ENCODE measurements at regions not wholly inside any gene's neighbourhood (a gene's known extent, or its start where the extent isn't known, plus 50 kb on each side); places are given as distances from the start of the nearest gene placed in this dataset.

DNA sequence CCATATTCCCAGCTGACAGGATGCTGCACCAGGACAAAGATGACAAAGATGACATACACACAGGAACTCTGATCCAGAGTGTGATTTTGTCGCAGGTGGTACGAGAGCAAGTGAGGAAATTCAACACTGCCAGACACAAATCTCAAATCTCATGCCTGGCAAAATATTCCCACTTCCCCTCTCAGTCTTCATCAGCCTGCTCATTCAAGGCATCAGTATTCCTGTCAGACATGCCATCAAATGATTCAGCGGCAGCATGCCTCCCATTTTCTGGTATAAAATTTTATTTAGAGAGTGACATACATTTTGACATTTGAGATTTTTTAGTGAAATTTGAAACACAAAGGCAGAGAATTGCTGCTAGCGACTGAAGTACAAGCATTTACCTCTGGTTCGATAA is 228.1 kb upstream of the LMCD1 start:
- ChIA-PET POLR2A (interaction anchor here (0.7 kb wide), 1 partner anchor 226 kb away, joined by 3 read pairs; no protein-coding TSS in a partner anchor), CTCF (no interaction called here)
- Mint-ChIP-seq H3K27ac (no peak overlapping the region), H3K4me1 (no peaks in the 10 kb centered on the region), H3K9me3 (ENCODE audit: low read depth) (peaks cover 2% of the 10 kb centered on the region), H3K36me3 (ENCODE audit: low read depth) (no peaks in the 10 kb centered on the region), H3K27me3 (peaks cover 2% of the 10 kb centered on the region), H3K4me3 (no peak overlapping the region)
- intact Hi-C loops (cut with DNase I, micrococcal nuclease) = no loop called here
- DNase-seq (no peak), ATAC-seq (no peak)

DNA sequence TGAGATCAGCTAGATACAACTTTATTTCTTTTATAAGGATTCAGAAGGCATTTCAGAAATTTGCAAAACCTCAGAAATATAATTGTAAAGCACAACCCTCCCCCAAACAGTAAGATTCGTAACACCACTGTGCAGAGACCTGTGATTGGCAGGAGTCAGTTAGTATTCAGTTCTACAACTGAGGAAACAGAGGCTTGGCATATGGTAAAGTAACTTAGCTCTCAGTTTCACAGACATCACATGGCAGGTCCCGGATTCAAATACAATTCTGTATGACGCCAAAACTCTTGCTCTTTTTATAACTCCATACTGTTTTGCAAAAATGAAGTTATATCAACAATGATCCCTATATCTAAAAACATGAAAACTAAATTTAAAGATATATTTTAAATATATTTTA is 225.6 kb upstream of the LMCD1 start:
- DNase-seq (no peak), ATAC-seq (no peak)
- peaks cover 2% of the 10 kb centered on the region for H3K9me3 Mint-ChIP-seq (ENCODE audit: low read depth)
- POLR2A ChIA-PET = no interaction called here
- no peak overlapping the region for H3K27ac Mint-ChIP-seq
- no peaks in the 10 kb centered on the region for H3K36me3 Mint-ChIP-seq (ENCODE audit: low read depth)
- no peaks in the 10 kb centered on the region for H3K4me1 Mint-ChIP-seq
- H3K27me3 Mint-ChIP-seq = peaks cover 2% of the 10 kb centered on the region
- CTCF ChIA-PET = interaction anchor here (0.5 to 1.2 kb wide), 3 partner anchors 9 to 1605 kb away, joined by 3 to 4 read pairs (median 3); no protein-coding TSS in a partner anchor
- no peak overlapping the region for H3K4me3 Mint-ChIP-seq
- intact Hi-C loops (cut with DNase I, micrococcal nuclease) = no loop called here

DNA sequence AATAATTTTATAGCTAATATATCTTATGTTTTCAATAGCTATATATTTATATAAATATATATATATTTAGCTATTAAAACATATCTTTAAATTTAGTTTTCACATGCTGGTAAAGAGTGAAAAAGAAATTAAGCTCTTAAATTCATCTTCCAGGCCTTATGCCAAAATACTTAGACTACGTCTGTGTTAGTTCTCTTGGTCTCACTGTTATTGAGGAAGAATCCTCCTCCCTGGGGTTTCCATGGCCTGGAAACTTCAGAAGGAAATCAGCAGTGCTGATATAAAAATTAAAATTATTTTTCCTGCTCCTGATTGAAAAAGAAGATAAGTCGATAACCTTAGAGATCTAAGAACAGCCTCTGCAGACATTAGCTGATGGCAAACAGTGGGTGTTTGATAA is 225.1 kb upstream of the LMCD1 start:
- intact Hi-C loops (cut with DNase I, micrococcal nuclease) = no loop called here
- POLR2A ChIA-PET = no interaction called here

DNA sequence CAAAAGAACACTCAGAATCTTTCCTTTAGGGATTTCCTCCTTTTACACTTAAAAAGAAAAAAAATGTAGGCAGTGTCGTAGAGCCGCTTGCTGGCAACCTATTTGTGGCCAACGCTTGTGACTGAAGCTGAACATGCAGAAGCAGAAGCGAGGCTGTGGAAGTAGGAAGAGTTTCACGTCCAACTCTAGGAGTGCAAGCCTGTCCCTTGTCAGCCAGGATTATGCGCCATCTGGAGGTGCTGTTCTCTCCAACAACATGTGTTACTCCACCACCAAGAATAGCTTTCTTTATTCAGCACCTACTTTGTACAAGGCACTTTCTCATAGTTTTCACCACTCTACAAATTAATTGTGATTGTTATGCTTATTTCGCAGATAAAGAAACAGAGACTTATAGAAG is 223.2 kb upstream of the LMCD1 start:
- ChIA-PET CTCF (no interaction called here), POLR2A (no interaction called here)
- Mint-ChIP-seq H3K27me3 (no peaks in the 10 kb centered on the region), H3K4me3 (no peak overlapping the region), H3K9me3 (ENCODE audit: low read depth) (no peaks in the 10 kb centered on the region), H3K4me1 (no peaks in the 10 kb centered on the region), H3K36me3 (ENCODE audit: low read depth) (no peaks in the 10 kb centered on the region), H3K27ac (no peak overlapping the region)
- no peak for ATAC-seq
- DNase-seq = no peak
- intact Hi-C loops (cut with DNase I, micrococcal nuclease) = no loop called here

More for the DNA sequence above, 225.1 kb upstream of the LMCD1 start:
- DNase-seq (no peak), ATAC-seq (no peak)
- peaks cover 2% of the 10 kb centered on the region for H3K9me3 Mint-ChIP-seq (ENCODE audit: low read depth)
- H3K4me3 Mint-ChIP-seq = no peak overlapping the region
- H3K27ac Mint-ChIP-seq = no peak overlapping the region
- H3K4me1 Mint-ChIP-seq = no peaks in the 10 kb centered on the region
- no peaks in the 10 kb centered on the region for H3K36me3 Mint-ChIP-seq (ENCODE audit: low read depth)
- peaks cover 2% of the 10 kb centered on the region for H3K27me3 Mint-ChIP-seq
- CTCF ChIA-PET = interaction anchor here (0.9 to 1.5 kb wide), 3 partner anchors 9 to 140 kb away, joined by 3 to 4 read pairs (median 3); no protein-coding TSS in a partner anchor

DNA sequence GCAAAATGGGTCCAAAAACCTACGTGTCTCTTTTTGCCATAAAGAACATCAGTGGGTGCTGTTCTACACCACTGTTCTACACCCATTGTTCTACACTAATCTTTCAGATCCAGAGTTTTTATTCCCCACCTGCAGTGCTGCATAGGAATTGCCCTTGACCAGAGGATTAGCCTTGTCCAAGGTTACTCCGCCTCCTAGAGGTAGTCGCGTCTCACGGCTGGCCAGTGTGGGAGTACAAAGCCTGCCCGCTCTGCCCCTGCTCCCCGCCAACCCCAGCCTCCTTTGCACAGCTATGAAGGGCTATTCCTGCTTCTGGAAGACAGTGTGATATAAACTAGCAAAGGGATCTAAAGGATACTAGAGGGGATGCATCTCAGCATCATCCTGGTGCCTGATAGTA is 222.1 kb upstream of the LMCD1 start:
- no peaks in the 10 kb centered on the region for H3K4me1 Mint-ChIP-seq
- no peak for DNase-seq
- H3K27ac Mint-ChIP-seq = no peak overlapping the region
- no peak overlapping the region for H3K4me3 Mint-ChIP-seq
- no peaks in the 10 kb centered on the region for H3K36me3 Mint-ChIP-seq (ENCODE audit: low read depth)
- H3K9me3 Mint-ChIP-seq (ENCODE audit: low read depth) = no peaks in the 10 kb centered on the region
- intact Hi-C loops (cut with DNase I, micrococcal nuclease) = no loop called here
- H3K27me3 Mint-ChIP-seq = no peaks in the 10 kb centered on the region
- ChIA-PET CTCF (no interaction called here), POLR2A (no interaction called here)
- ATAC-seq = no peak

DNA sequence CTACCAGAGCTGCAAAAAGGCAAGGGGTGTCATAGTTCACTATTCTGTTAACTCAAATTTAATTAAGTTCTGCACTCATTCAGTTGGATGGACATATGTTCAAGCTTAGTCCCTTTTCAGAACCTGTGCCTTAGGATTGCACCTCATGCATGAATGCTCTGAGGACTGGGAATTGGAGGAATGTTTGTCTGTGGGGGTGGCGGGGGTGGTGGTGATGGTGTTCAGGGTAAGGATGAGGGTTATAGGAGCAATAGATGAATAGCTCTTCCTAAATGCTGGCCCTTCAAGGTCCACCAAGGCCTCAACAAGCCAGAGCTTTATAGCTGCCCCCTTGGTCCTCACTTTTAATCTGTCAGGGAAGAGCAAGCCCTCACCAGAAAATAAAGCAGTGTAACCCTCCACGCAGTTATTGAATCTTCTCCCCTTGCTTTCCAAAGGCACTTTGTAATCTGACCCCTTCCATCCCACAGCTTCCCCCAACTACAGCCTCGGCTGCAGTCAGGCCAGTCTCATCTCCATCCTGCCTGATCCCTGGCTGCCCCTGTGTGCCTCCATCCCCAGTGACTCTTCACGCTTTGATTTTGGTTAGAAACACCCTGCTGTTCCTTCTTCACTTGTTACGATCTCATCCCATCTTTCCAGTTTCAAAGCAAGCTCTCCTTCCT is 221.6 kb upstream of the LMCD1 start:
- H3K27me3 Mint-ChIP-seq = no peaks in the 10 kb centered on the region
- no peak for DNase-seq
- ChIA-PET POLR2A (no interaction called here), CTCF (no interaction called here)
- H3K4me3 Mint-ChIP-seq = no peak overlapping the region
- no peaks in the 10 kb centered on the region for H3K36me3 Mint-ChIP-seq (ENCODE audit: low read depth)
- no peaks in the 10 kb centered on the region for H3K4me1 Mint-ChIP-seq
- no peaks in the 10 kb centered on the region for H3K9me3 Mint-ChIP-seq (ENCODE audit: low read depth)
- intact Hi-C loops (cut with DNase I, micrococcal nuclease) = no loop called here
- no peak for ATAC-seq
- H3K27ac Mint-ChIP-seq = no peak overlapping the region

DNA sequence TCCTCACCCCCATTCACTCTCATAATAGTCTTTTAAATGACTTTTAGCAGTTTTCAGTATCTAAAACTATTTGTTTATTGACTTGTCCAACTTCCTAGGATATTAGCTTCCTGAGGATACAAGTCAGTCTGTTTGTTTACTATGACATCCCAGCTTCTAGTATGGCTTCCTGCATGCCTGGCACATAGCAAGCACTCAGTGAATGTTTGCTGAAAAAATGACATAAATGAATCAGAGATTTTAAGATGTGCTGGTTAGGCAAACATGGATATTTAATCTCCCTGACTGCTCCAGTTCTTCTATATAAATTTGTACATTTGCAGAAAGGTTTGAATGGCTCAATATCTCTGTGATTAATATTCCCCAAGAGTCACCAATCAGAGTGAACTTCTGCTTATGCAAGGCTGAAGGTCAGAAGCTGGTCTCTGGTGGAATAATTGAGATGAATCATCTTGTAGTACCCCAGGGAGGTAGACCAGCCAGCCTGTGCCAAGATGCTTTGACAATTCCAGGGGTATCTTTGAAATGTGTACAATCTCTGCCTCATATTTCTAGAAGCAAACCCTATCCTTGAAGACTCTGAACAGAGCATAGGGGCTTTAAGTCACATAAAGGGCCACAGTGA is 219.0 kb upstream of the LMCD1 start:
- no peak overlapping the region for H3K4me3 Mint-ChIP-seq
- no peaks in the 10 kb centered on the region for H3K4me1 Mint-ChIP-seq
- POLR2A ChIA-PET = no interaction called here
- H3K36me3 Mint-ChIP-seq (ENCODE audit: low read depth) = no peaks in the 10 kb centered on the region
- ATAC-seq (no peak), DNase-seq (no peak)
- no peaks in the 10 kb centered on the region for H3K9me3 Mint-ChIP-seq (ENCODE audit: low read depth)
- CTCF ChIA-PET = interaction anchor here (1.4 kb wide), 1 partner anchor 19 kb away, joined by 4 read pairs; no protein-coding TSS in a partner anchor
- H3K27me3 Mint-ChIP-seq = no peaks in the 10 kb centered on the region
- H3K27ac Mint-ChIP-seq = no peak overlapping the region
- intact Hi-C loops (cut with DNase I, micrococcal nuclease) = no loop called here

DNA sequence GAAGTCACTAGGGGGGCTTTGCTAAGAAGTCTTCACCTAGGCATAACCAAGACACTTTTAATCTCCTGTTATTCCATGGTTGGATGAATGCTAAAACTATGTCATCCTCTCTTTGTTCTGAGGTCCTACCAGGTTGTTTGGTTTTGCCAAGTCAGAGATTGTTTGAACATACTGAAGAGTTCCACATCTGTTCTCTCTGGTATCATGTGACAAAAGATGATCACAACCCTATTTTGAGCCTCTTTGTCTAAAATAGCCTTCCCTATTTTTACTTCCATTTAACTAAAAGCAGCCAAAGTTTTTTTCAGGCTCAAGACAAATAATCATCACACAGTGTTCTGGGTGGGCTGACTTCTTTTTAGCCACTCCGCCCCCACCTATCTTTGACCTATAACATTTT is 218.4 kb upstream of the LMCD1 start:
- ChIA-PET CTCF (no interaction called here), POLR2A (no interaction called here)
- Mint-ChIP-seq H3K4me3 (no peak overlapping the region), H3K27me3 (no peaks in the 10 kb centered on the region), H3K4me1 (no peaks in the 10 kb centered on the region), H3K36me3 (ENCODE audit: low read depth) (no peaks in the 10 kb centered on the region), H3K27ac (no peak overlapping the region), H3K9me3 (ENCODE audit: low read depth) (no peaks in the 10 kb centered on the region)
- ATAC-seq (no peak), DNase-seq (no peak)
- intact Hi-C loops (cut with DNase I, micrococcal nuclease) = no loop called here

DNA sequence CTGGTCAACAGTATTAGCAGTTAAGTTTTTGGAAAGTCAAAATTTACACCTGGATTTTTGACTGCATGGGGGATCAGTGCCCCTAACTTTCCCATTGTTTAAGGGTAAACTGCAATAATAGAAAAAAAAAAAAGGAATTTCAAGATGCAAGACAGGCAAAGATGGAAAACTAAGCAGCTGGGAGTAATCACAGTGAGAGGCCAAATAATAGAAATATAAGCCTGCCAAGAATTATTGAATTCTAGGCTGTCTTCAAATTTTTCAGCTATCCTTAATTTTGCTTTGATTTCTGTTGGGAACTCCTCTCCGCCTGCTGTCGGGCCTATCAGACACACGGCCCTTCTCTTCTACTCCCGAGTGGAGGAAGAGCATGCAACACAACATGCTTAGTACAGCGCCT is 215.5 kb upstream of the LMCD1 start:
- no peak for ATAC-seq
- no peak for DNase-seq
- Mint-ChIP-seq H3K4me1 (no peaks in the 10 kb centered on the region), H3K27ac (no peak overlapping the region), H3K36me3 (ENCODE audit: low read depth) (no peaks in the 10 kb centered on the region), H3K27me3 (no peaks in the 10 kb centered on the region), H3K9me3 (ENCODE audit: low read depth) (no peaks in the 10 kb centered on the region), H3K4me3 (no peak overlapping the region)
- intact Hi-C loops (cut with DNase I, micrococcal nuclease) = no loop called here
- ChIA-PET POLR2A (no interaction called here), CTCF (interaction anchor here (0.8 to 1.0 kb wide), 2 partner anchors 10 to 119 kb away, joined by 4 to 6 read pairs; no protein-coding TSS in a partner anchor)

DNA sequence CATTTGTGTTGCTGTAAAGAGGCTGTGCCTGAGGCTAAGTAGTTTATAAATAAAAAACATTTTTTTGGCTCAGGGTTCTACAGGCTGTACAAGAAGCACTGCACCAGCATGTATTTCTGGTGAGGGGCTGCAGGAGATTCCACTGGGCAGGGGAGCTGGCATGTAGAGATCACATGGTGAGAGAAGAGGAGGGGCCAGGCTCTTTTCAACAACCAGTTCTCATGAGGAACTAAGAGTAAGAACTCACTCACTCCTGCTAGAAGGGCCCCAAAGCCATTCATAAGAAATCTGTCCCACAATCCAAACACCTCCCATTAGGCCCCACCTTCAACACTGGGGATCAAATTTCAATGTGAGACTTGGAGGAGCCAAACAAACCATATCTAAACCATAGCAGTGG is 214.9 kb upstream of the LMCD1 start:
- H3K36me3 Mint-ChIP-seq (ENCODE audit: low read depth) = no peaks in the 10 kb centered on the region
- CTCF ChIA-PET = no interaction called here
- ATAC-seq (no peak), DNase-seq (no peak)
- no peaks in the 10 kb centered on the region for H3K27me3 Mint-ChIP-seq
- no peaks in the 10 kb centered on the region for H3K4me1 Mint-ChIP-seq
- H3K4me3 Mint-ChIP-seq = no peak overlapping the region
- H3K9me3 Mint-ChIP-seq (ENCODE audit: low read depth) = no peaks in the 10 kb centered on the region
- POLR2A ChIA-PET = no interaction called here
- H3K27ac Mint-ChIP-seq = no peak overlapping the region
- intact Hi-C loops (cut with DNase I, micrococcal nuclease) = no loop called here

DNA sequence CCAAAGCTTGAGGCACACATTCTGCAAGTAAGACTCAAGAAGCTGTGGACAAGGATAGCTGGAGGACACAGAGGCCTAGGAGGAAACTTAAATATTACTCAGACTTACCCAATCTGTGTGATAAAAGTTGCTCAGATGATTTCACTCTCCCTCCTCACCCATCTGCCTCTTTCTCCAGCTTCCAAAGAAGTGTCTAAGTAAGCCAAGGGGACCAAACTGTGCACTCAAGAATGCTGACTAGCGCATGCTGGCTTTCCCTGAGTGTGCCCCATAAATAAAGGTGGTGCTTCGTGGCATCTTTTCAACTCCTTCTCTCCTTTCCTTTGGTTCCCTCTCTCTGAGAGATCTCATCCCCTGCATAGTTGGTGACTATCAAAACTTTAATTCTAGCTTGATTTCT is 211.0 kb upstream of the LMCD1 start:
- no peak for DNase-seq

DNA sequence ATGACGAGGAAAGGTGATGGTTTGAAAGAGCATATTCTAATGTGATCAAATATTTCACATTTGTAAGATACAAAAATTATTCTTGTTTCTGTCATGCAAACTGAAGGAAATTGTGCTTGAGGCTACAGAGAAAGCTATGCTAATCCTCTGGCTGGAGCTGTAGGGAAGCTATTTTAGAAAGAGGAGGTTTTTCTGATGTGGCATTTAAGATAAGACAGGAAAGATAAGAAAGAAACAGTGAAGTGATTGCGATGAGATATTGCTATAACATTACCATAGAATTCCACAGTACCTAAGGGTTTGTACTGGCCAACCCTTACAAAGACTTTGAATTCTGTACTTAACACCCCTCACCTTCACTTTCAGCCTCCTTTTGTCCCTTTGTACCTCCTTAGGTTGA is 205.2 kb upstream of the LMCD1 start:
- peaks cover 3% of the 10 kb centered on the region for H3K27me3 Mint-ChIP-seq
- DNase-seq (no peak), ATAC-seq (no peak)
- H3K27ac Mint-ChIP-seq = no peak overlapping the region
- intact Hi-C loops (cut with DNase I, micrococcal nuclease) = no loop called here
- H3K4me1 Mint-ChIP-seq = no peaks in the 10 kb centered on the region
- H3K36me3 Mint-ChIP-seq (ENCODE audit: low read depth) = no peaks in the 10 kb centered on the region
- ChIA-PET CTCF (no interaction called here), POLR2A (no interaction called here)
- H3K4me3 Mint-ChIP-seq = no peak overlapping the region
- H3K9me3 Mint-ChIP-seq (ENCODE audit: low read depth) = no peaks in the 10 kb centered on the region

More for the DNA sequence above, 211.0 kb upstream of the LMCD1 start:
- CTCF ChIA-PET = no interaction called here
- Mint-ChIP-seq H3K9me3 (ENCODE audit: low read depth) (no peaks in the 10 kb centered on the region), H3K27me3 (no peaks in the 10 kb centered on the region), H3K4me3 (no peak overlapping the region), H3K27ac (no peak overlapping the region), H3K36me3 (ENCODE audit: low read depth) (no peaks in the 10 kb centered on the region), H3K4me1 (no peaks in the 10 kb centered on the region)
- POLR2A ChIA-PET = no interaction called here
- intact Hi-C loops (cut with DNase I, micrococcal nuclease) = no loop called here
- ATAC-seq = no peak

Data from activated CD4-positive, alpha-beta T cell treated with anti-CD3 and anti-CD28 coated beads for 36 hours (primary cell).